ENCODE measurements at regions not wholly inside any gene's neighbourhood (a gene's known extent, or its start where the extent isn't known, plus 50 kb on each side); places are given as distances from the start of the nearest gene placed in this dataset.

GRCh38 chr6:14913931-14914330, 331.9 kb upstream of the JARID2 start:
- no TSS peak for BruUV-seq (replicated peaks)
- Histone ChIP-seq H2AFZ (ENCODE audit: low read depth, low read length, poor library complexity, severe bottlenecking) (no peak overlapping the region), H4K20me1 (ENCODE audit: insufficient read depth) (no peaks in the 10 kb centered on the region), H3K36me3 (ENCODE audit: control insufficient read depth in 1 of 2, insufficient read depth in 2 of 2, low read length in 2 of 2) (no peaks in the 10 kb centered on the region), H3K4me2 (ENCODE audit: low read length) (no peak overlapping the region), H3K4me3 (replicated peaks in 1 of 2; ENCODE audit: low read depth in 1 of 2, low read length in 2 of 2) (no peak overlapping the region), H3K9me3 (ENCODE audit: control insufficient read depth in 1 of 2, insufficient read depth in 1 of 2, low read depth in 1 of 2, low read length in 2 of 2) (no peaks in the 10 kb centered on the region), H3K9ac (ENCODE audit: low read length) (no peak overlapping the region), H3K79me2 (ENCODE audit: insufficient read depth, low read length) (no peaks in the 10 kb centered on the region), H3K4me1 (ENCODE audit: control insufficient read depth in 1 of 2, insufficient read depth in 2 of 2, low read length in 2 of 2) (no peaks in the 10 kb centered on the region), H3K27ac (ENCODE audit: low read depth, low read length) (no peak overlapping the region), H3K27me3 (ENCODE audit: insufficient read depth, low read length) (no peaks in the 10 kb centered on the region), H3K9me2 (ENCODE audit: insufficient read depth) (no peaks in the 10 kb centered on the region)
- POLR2A ChIA-PET = no interaction called here
- CTCF ChIA-PET = no interaction called here
- TF ChIP-seq ELF1 (IDR thresholded peaks at IDR 0.05; ENCODE audit: borderline replicate concordance, low read depth) = no peak
- no peak for TF ChIP-seq SRF (IDR thresholded peaks at IDR 0.05; ENCODE audit: low read depth)
- TF ChIP-seq EZH2 (IDR thresholded peaks at IDR 0.05) = no peak
- TF ChIP-seq JUND (IDR thresholded peaks at IDR 0.05) = no peak
- TF ChIP-seq YY1 (IDR thresholded peaks at IDR 0.05; ENCODE audit: extremely low read depth, insufficient replicate concordance, low read depth, low read length) = no peak
- no peak for TF ChIP-seq REST (IDR thresholded peaks at IDR 0.05; ENCODE audit: low read depth)
- TF ChIP-seq POLR2AphosphoS5 (IDR thresholded peaks at IDR 0.05; ENCODE audit: low read depth, low read length) = no peak
- TF ChIP-seq CTCF (IDR thresholded peaks at IDR 0.05 in 2 of 3, conservative IDR thresholded peaks at IDR 0.05 in 1 of 3; ENCODE audit: borderline replicate concordance in 1 of 3, insufficient read depth in 1 of 3, low read depth in 2 of 3, low read length in 2 of 3) = no peak
- TF ChIP-seq TCF7L2 (IDR thresholded peaks at IDR 0.05; ENCODE audit: borderline replicate concordance, extremely low read depth, insufficient read depth, insufficient read length) = no peak
- no peak for TF ChIP-seq ATF3 (IDR thresholded peaks at IDR 0.05)
- no peak for TF ChIP-seq ZBTB33 (IDR thresholded peaks at IDR 0.05; ENCODE audit: extremely low read depth, insufficient replicate concordance, low read length)
- no peak for TF ChIP-seq FOSL1 (IDR thresholded peaks at IDR 0.05; ENCODE audit: low read depth)
- ATAC-seq = no peak
- no peak for DNase-seq (ENCODE audit: low read depth, low spot score)
- intact Hi-C loops (cut with micrococcal nuclease) = no loop called here
- RAD21 ChIA-PET (ENCODE audit: low non-redundant PET in 1 of 2, low total read pairs in 2 of 2, uncharacterized antibody in 2 of 2, unreplicated experiment in 2 of 2) = no interaction called here

All from HCT116 (cell line).